Activated CD8-positive, alpha-beta memory T cell treated with anti-CD3 and anti-CD28 coated beads, Interleukin-2, amount 50 U/mL, for 24 hours (primary cell): ENCODE measurements at regions not wholly inside any gene's neighbourhood (a gene's known extent, or its start where the extent isn't known, plus 50 kb on each side); places are given as distances from the start of the nearest gene placed in this dataset.
"Not testable (repeated sequence)": the region's sequence is repeated elsewhere in the genome, so short reads cannot be mapped to it uniquely, and the experiment has no call there.

ENCODE experiments used
- DNase-seq: peaks from one replicate; pipeline ENCODE4 v3.0.0-alpha.2; 2020; ENCODE audit errors: extremely low read depth

DNA sequence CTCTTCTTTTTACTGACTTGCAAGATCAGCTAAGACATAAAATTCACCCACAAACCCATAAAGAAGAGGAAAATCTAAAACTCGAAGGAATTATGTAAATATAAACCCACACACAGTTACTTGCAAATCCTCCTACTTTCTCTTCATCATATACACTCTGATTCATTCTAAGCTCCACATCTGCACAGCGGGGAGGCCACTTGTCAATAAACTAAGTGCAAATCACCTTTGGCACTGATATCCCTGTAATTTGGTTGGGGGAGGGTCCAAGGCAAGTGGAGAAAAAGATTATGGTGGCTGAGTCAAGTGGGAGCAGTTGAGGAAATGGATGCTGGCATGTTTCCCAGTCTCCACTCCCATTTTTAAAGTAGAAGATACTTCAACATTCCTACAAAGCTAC is 596.5 kb downstream of the MATN1 start:
- no peak for DNase-seq

DNA sequence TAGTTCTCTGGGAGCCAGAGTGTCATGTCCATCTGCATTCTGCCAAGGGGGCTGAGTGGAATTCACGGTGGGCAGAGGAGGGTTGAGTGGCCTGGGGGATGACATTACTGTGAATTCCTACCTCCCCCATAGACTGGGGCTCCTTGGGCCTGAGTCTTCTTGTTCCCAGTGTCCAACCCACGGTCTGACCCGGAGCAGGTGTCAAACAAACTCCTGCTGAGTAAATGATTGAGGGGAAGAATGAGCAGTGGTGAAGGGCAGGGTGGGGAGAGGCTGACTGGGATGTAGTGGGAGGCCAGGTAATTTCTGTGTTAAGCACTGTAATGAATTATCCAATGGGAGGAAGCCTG is 597.6 kb downstream of the MATN1 start:
- no peak for DNase-seq

DNA sequence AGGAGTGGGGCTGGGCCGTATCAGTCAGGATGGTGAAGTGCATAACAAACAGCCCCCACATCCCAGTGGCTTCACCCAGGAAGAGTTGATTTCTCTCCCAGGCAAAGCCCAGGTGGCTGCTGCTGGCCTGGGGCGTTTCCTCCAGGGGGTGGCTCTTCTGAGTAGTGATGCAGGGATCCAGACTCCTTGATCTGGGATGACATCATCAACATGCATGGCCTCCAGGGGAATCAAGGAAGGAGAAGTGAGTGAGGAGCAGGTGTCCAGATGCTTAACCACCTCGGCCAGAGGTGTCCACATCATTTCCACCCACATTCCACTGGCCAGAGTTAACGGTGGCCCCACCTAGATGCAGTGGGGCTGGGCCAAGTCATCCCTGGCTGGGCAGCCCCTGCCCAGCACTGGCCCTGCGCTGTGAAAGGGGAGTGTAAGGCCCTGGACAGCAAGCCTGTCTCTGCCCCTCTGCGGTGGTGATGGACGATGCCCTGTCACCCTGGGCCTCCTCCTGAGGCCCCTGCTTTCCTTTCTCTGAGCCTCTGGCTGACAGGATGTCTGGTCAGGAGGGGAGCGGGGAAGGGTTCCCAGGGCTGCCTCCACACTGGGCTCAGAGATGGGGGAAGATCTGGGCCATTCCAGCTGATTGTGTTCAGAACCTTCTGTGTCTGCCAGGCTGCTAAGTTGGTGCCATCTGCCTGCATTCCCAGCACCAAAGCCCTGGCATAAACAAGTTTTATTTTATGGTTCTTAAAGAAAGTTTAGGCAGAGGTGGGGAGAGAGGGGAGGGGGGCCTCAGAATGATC is 598.2 kb downstream of the MATN1 start:
- no peak for DNase-seq

DNA sequence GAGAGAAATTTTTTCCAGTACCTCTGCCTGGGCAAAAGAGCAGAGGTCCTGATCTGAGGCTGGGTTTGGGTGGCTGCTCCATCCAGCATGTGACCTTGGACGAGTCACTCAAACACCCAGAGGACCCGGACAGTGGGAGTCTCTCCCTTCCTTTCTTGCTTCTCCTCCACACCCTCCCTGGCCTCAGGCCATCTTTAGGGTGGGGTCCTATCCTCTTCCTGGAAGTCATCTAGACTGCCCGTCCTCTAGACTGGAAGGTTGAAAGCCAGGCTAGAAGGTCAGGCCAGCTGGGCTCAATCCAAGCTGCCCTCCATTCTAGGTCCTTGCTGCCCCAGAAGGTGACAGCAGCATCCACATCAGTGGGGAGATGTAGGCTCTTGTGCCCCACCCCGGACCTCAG is 599.5 kb downstream of the MATN1 start:
- no peak for DNase-seq

DNA sequence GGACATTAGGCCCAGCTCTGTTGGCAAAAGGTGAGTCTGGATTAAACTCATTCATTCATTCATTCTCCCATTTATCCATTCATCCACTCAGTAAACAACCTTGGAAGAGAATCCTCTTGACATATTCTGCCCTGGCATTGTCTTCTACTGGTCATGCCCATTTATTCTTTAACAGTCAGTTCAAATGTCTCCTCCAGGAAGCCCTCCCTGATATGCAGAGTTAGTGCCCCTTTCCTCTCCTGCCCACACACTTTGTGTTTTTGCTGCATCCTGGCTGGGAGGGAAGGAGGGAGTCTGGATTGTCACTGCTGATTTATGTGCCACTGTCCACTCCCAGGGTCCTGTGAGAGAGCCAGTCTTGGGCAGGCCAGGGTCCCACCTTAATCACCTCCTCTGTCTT is 600.3 kb downstream of the MATN1 start:
- DNase-seq, result no peak

DNA sequence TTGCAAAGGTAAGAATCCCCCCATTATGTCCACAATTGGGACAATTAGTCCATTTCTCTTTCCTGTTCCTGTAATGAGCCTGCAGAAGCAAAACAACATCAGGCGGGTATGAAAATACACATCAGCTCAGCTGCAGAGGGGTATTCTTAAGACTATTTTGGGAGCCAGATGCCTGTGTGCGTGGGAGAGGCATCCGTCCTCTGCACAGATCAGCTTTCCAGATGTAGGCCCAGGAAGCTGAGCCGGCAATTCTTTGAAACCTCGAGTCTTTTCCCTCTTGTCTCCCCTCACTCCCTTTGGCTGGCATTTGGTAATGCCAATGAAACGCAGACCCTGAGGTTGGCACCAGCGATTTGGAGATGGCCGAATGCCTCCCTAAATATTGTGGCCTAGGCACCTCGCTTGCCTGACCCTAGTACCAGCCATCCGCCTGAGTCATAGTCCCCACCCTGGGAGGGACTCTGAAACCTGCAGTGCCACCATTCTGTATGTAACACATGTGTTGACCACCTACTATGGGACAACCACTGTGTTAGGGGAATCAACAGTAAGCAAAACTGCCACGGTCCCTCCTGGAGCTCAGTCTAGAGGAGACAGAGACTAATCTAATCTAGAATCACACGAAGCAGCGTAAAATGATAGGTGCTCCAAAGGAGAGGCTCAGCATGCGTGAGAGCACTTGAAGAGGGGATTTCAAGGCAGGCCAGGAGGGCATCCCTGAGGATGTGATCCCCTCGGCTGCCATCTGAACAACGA is 603.0 kb downstream of the MATN1 start:
- DNase-seq, result no peak

DNA sequence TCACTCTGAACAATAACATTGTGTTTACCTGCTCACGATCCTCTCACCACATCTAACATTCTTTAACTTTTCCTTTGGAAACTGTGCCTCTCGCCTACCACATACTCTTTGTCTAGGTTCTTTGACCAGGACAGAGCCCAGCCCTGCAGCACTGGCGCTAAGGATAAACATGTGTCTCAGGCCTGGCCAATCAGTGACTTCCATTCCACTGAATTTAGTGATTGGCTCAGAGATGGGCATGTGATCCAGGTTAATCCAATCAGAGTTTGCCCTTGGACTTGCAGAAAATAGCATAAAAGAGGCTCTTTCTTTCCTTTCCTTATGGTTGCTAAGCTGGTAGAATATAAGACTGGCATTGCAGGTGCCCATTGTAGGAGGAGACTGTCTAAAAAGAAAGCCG is 605.7 kb downstream of the MATN1 start:
- DNase-seq, result no peak

DNA sequence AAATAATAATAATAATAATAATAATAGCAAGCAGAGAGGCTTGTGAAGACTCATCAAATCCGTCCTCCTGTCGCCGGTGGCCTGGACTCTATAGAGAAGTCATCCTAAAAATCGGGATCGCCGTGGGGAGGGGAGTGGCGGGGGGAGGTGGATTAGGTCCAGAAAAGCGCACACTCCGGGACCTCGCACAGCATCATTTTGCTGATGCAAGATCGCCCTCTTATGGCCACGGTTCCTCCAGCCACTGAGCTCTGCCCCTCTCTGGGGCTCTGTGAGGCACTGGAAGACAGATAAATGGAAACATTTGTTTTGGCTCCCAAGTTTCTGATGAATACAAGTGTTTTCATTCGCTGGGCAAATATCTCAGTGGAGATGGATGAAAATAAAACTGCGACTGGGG is 612.0 kb downstream of the MATN1 start:
- DNase-seq, result no peak

DNA sequence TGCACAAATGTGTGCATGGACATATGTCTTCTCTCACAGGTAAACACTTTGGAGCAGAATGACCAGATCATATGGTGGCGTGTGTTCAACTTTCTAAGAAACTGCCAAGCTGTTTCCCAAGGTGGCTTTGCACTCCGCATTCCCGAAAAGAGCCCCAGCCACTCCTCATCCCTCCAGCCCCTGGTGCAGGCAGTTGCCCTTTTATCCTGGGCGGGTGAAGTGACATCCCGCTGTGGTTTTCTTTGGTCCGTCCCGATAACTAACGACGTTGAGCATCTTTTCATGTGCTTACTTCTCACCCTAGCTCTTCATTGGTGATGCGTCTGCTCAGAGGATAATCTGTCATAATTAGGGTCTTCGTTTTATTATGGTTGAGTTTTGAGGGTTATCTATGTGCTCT is 612.5 kb downstream of the MATN1 start:
- DNase-seq, result no peak

DNA sequence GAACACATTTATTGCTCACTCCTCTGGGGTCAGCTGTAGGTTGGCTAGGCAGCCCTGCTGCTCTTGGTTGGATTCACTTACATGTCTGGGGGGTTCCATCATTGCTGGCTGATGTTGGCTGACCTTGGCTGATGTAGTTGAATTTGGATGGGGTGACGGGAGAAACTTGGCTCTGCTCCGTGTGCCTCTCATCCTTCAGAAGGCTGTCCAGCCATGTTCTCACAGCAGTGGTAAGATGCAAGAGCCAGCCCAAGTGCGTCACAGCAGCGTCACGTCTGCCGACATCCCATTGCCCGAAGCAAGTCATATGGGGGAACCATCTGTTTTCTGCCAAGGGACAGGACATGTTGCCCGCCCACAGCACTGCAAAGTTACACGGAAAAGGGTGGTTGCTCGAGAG is 613.5 kb downstream of the MATN1 start:
- no peak for DNase-seq

DNA sequence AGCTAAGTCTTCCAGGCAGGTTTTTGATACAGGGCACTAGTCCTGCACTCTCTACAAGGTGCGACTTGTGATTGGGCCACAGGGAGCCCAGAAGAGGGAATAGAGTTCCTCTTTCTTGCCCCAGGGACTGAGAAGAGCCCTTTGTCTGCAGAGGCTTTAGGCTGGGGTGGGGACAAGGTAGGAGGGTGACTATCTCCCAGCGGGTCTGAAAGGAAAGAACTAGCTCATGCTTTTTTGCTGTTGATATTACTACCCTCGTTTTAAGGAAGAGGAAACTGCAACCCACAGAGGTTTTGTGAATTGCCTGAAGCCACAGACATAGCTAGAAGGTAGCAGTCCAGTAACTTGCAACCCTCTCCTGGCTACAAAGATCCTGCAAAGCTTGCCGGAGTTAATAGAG is 615.2 kb downstream of the MATN1 start:
- no peak for DNase-seq

DNA sequence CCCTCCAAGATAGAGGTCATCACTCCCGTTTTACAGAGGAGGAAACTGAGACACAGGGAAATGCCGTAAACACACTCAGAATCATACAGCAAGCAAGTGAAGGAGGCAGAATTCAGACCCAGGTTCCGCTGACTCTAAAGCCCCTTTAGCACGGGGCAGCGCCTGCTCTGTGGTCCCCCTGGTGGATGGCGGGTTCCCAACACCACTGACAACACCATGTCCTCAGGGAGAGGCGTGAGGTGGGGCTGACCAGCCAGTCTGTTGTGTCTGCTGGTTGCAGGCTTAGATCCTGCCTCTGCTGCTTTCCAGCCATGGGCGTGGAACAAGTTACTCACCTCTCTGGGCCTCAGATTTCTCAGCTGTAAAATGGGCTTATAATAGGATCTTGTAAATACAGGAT is 617.3 kb downstream of the MATN1 start:
- no peak for DNase-seq

DNA sequence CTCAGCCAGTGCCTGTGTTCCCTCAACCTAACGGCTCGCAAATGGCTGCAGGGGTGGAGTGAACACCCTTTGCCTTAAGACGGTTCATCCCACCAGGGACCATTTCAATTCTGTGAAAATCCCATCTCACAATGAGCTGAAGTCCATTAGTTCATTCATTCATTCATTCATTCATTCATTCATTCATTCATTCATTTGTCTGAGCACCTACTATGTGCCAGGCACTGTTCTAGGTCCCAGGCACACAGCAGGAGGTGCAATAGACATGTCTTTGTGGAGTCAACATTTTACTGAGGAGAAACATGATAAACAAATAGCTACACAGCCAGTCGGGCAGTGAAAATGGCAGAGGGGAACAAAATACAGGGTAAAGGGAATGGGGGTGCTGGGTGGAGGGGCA is 618.8 kb downstream of the MATN1 start:
- no peak for DNase-seq

DNA sequence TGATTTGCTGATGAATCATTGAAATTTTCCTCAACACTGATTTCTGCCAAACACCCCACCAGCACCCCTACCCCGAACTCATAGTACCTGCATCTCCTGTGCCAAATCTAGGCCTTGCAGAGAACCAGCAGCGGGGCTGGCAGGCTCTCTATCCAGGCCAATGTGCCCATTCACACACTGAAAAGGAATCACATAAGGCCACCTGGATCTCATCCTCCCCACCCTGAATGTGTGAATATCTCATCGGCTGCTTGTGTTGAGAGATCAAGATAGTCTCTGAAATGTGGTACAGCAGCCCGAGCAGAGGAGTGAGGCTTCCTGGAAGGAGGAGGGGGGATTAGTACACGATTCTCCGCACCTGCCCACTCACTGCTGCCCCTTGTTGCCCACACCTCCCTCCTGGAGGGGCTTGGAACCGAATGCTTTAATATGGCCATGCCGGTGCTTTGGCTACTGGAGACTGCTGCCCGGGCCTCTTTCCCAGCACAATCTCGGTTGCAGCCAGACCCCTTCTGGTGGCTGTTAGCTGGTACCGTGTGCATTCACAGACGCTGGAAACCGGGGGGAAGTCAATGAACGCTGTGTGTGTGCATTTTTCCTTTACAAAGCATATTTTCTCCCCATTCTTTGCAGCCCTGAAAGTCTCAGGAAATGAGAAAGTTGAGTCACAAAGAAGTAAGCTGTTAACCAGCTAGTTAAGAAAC is 619.5 kb downstream of the MATN1 start:
- no peak for DNase-seq

DNA sequence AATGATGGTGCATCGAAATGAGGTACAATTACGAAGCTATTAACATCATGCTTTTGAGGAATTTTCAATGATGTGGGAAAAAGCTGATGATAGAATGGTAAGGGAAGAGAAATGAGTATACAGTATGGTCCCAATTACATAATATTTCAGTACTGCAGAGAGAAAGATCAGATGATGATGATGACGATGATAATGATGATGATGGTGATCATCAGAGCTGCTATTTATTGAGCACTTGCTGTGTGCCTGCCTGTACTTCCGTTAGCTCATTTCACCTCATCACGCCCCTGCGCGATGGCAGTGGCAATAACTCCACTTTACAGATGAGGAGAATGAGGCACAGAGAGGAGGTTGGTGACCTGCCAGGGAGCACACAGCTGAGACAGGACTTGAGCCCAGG is 620.8 kb downstream of the MATN1 start:
- no peak for DNase-seq

DNA sequence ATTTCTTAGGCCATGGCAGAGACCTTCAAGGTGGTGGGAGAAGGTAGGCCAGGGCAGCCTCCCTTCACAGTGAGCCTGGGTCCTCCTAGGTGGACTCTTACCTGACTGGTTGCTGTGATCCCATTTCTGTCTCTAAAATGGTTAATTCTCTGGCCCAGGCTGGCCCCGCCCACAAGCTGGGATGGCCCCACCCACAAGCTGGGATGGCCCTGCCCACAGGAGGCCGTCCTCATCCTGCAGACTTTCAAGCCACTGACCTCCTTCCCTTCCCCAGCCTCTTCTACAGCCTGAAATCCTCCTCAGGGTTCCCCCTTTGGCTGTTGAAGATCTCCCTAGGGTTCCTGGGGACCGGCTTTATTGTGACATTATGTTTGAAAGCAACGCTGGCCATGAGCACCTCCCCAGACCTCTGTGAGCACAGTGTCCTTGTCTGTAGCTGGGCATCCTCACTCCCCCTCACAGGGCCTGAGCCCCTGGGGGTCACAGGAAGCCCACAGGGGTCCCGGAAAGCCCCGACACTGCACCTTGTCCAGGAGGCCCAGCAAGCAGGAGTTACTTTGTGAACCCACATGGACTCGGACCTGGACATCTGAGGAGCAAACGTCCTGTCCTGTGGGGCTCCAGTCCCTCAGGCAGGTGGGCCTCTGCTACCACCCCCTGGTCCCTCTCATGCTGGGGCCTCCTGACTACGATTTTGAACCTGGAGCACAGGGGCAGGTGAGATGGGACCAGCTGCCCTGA is 621.7 kb downstream of the MATN1 start:
- no peak for DNase-seq

DNA sequence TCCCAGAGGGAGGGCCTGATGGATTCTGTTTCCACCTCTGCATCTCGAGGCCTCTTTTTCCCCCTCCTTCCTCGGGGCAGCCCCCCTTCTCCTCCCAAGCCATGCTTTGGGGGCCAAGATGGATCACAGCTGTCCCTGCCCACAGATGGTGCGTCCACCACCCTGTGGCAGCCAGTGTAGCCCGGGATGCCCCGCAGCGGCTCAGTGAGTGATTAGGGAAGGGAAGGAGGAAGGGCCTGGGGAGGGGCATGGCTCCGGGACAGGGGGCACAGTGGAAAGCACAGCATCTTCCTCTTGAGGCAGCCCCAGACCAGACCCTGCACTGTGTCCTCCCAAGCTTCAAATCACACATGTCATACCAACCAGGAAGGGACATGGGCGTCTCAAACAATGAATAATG is 622.4 kb downstream of the MATN1 start:
- no peak for DNase-seq

DNA sequence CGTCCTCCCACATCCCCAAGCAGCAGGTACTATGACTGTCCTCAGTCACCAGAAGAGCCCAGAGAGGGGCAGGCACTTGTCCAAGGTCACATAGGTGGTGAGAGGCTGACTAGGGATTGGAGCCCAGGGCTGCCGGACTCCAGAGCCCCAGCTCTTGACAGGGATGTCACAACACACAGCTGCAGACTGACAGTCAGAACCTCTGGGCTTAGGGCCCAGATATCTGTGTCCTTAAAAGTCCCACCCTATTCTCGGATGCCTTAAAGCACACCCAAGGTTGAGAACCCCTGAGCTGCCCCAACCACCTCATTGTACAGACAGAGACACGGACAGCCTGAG is 622.9 kb downstream of the MATN1 start:
- DNase-seq, result no peak

DNA sequence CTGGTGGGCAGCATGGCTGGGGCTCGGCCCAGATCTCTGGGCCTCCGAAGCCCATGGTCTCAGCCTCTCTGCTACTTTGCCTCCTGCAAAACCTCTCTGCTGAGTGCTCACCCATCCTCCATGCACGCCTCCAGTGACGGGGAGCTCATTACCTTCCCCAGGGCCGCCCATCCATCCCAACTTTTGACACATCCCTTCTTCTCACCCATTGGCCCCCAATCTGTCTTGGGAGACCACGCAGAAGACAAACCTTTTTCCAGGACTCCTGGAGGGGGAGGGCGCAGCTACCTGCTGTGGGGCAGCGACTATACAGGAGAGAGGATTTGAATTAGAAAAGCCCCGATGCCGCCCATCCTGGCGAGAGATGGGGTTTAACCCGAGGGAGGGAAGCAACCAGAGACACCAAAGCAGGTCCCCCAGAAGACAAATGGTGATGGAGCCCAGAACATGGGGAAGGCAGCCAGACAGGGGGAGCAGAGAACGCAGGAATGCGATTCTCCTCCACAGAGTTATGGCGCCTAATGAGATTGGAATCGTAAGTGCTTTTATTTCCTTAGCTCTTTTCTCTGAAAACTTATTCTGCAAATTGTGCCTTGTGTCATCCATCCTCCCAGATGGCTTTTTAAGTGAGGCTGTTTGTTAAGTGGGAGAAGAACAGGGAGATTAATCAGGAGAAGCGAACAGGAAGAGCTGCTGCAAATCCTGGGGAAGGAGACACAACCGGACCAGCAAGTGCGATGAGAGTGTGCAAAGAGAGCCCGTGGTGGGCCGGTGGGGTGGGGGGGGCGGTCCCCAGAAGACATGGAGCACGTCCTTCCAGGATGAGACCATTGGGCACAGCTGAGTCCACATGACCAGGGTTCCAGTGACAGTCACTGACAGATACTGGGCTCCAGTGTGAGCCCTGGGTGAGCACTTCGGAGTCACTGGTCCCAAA is 623.5 kb downstream of the MATN1 start:
- DNase-seq, result no peak

DNA sequence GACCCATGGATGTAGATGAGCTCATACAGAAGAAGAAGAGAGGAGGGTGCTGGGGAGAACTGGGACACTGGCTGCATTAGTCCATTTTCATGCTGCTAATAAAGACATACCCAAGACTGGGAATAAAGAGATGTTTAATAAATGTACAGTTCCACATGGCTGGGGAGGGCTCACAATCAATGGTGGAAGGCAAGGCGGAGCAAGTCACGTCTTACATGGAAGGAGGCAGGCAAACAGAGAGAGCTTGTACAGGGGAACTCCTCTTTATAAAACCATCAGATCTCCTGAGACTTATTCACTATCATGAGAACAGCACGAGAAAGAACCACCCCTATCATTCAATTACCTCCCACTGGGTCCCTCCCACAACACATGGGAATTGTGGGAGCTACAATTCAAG is 625.5 kb downstream of the MATN1 start:
- not testable (repeated sequence) for DNase-seq

DNA sequence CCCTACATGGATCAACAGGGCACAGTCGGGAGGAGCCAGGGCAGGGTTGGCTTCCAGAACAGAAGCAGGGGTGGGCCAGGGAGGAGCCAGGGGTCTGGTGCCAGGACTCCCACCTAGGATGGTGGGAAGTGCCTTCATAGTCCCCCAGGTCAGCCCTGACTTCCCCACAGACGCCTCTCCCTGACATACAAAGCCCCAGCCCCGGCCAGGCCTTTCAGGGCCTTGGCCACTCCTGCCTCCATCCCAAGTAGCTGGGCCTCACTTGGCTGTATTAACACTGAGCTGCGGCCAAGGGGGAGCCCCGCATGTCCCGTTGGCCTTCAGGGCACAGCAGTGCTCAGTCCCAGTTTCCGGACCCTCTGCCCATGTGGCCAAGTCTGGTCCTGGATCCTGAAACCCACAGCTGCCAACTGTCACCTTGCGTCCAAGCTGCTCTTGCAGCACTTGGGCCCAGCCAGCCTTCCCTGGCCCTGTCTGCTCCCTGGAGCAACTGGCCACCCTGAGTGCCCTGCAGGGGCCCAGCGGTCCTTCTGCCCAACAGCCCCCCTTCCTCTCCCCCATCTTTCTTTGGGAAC is 627.8 kb downstream of the MATN1 start:
- DNase-seq, result no peak
